Fibroblast of skin of abdomen (primary cell): ENCODE measurements at regions not wholly inside any gene's neighbourhood (a gene's known extent, or its start where the extent isn't known, plus 50 kb on each side); places are given as distances from the start of the nearest gene placed in this dataset.

Source experiments
- DNase-seq: peaks from one replicate; pipeline ENCODE4 v3.0.0-alpha.2; 2013

DNA sequence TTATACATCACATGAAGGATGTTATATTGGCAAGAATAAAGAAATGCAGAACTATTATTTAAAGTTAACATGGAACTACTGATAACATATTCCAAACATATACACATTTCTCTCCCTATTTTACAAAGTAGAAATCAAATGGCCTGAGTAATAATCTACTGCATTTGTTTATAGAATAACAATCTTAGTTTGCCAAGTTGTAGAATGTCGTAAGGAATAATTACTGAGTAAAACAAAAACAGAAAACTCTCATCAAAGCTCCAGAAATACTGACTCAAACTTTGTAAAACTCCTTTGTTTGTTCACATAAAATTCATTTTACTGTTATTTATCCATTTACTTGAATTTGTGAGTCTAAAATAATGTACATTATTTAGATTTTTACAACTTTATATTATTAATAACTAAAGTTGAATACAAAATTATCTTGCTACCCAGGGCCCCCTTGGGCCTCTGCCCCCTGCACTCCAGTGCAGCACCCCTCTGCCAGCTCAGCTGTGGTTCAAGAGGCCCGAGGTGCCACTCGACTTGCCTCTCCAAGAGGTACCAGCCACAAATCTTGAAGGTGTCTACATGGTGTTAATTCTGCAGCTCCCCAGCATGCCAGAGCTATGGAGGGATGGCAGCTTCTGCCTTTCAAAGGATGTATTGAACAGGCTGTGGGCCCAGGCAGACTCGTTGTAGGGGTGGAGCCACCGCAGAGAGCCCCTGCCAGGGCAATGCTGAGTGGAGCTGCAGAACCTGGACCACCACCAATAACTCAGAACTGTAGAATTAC, 2819.7 kb downstream of the PCDH9 start:
- DNase-seq, result no peak

DNA sequence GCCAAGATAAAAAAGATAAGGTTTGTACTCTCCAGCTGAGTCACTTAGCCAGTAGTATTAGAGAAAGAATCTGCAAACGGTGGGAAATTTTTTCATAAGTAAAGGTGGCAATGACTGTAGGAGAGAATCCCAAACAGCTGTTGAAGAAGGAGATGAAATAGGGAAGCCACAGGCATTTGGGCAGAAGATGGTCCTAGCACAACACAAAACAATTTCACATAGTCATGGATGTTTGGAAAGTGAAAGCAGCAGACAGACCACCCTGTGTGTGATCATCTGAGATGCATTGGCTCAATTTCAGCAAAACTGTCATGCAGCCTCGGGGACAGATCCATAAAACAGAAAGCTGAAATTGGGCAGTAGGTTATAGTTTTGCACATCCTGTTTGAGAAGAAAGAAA, 2832.4 kb downstream of the PCDH9 start:
- peak; percentile 42 for DNase-seq

- DNase-seq, result no peak
Observed at GRCh38 chr13:64377606-64378005, 2852.5 kb downstream of the PCDH9 start.

GRCh38 chr13:64371461-64371860, 2858.7 kb downstream of the PCDH9 start:
- DNase-seq, result no peak

DNA sequence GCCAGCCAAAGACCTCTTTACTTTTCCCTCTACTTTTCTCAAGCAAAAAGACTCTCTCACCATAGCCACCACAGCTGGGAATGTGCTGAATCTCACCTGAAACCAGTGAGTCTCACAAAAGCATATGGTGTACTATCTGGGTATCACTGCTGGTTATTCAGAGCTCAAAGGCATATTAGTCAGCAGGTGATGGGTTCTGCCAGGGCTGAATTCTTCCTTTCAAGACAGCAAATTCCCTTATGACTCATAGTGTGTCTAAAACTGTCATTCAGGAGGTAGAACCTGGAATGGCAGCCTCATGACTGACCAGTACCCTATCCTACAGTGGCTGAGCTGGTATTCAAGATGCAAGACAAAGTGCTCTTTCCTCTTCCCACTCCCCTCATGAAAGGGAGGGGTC, 2859.1 kb downstream of the PCDH9 start:
- peak; percentile 5 for DNase-seq

GRCh38 chr13:64369121-64369520, 2861.0 kb downstream of the PCDH9 start:
- peak; percentile 18 for DNase-seq

DNA sequence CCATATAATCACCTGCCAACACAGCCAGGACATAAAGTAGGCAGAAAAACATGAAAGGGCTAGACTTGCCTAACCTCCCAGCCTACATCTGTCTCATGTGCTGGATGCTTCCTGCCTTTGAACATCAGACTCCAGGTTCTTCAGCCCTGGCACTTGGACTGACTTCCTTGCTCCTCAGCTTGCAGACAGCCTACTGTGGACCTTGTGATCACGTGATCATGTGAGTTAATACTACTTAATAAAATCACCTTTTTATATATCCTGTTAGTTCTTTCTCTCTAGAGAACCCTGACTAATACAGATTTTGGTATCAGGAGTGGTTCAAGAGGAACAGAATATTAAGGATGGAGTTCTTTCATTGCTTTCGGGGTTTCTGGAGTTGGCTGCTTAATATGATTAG, 2867.6 kb downstream of the PCDH9 start:
- no peak for DNase-seq

DNA sequence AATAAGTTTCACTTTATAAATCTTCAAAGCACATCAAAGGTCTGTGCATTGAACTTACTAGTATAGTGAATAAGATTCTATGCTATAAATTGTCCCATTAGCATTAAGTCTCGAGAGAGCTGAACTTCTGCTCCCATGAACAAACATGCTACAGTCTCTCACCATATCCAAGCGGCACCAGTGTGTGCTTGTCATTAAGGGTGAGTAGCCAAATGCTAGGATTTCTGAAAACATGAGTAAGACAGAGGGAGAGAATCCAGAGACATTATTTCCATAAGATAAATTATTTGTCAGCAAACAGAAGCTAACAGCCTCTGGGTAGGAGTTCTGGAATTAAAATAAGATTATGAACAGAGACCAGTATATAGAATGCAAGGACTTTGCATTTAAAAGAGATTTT, 2882.5 kb downstream of the PCDH9 start:
- peak; percentile 26 for DNase-seq

GRCh38 chr13:64339373-64340063, 2890.6 kb downstream of the PCDH9 start:
- no peak for DNase-seq

DNA sequence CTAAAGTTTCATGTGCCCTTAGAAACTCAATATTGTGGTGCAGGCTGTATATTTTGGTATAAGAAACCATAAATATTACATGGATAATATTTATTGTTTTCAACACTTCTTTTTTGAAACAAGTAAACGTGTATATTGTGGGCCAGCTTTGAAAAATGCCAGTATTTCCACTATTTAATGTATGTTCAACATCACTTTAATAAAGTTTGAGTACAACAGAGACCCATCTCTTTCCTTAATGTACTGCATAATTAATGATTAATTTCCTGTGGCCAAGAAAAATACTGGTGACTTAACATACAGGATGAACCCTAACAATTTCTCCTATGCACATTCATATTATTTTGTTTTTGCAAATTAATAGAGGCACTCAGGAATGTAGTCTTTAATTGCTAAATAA, 2891.5 kb downstream of the PCDH9 start:
- DNase-seq, result no peak

DNA sequence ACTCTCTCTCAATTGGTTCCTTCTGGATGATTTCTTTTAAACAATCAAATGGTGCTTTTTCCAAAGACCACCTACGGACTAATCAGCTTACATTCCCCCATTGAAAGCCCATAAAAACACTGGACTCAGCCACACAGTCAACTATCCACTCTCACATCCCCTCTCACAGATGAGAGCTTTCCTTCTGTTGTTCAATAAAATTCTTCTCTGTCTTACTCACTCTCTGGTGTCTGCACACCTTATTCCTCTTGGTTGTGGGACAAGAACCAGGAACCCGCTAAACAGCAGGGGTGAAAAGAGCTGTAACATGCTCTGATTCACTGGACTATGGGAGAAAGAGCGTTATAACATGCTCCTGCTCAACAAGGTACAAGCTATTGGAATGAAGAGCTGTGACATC, 2896.2 kb downstream of the PCDH9 start:
- no peak for DNase-seq

DNA sequence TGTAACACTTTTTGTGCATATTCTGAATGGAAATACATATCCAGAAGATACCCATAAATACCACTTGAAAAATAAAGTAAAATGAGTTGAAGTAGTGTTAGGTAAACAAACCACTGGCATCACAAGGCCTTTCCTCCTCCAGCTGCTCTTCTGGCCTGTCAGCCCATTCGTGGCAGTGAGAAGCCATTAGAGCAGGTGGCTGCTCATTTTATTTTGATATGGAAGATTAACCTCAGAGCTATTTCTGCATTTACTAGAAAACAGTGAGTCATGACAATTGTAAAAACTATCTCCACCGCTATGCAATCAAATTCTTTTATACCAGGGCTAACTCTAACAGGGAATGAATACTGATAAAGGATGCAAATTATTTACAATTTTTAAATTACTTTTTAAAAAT, 2898.1 kb downstream of the PCDH9 start:
- DNase-seq, result no peak

- peak; percentile 21 for DNase-seq
Observed at GRCh38 chr13:64327505-64328194, 2902.5 kb downstream of the PCDH9 start.

DNA sequence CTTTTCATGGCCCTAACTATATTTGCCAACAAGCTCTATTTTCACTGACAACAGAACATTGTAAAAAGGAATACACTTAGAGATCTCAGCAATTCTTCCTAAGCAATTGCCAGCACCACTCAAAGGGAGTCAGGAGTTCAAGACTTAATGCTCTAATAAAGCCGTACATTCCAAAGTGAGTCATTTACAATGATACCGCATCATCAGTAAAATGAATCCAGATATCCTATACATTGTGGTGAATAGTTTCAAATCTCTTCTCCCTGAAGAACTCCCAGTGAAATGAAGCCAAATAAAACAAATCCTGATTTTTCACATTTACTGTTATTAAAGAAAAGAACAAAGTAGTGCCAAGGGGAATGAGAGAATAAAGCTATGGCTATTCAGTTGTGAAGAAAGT, 2898.7 kb upstream of the PCDH20 start:
- peak; percentile 83 for DNase-seq

DNA sequence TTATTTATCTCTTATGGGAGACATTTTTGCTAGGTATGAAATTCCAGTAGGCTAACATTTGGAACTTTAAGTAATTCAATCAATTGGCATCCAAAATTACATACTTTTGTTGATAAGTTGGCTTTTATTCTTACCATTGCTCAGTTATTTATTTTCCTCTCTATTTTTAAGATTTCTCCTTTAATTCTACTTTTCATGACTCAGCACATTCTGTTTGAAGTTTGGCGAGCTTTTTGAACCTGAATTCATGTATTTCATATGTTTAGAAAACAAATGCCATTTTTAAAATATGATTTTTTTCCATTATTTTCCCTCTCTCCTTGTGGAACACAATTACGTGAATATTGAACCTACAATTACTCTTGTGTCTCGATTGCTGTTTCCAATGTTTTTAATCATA, 2896.3 kb upstream of the PCDH20 start:
- no peak for DNase-seq

GRCh38 chr13:64311112-64311511, 2895.5 kb upstream of the PCDH20 start:
- no peak for DNase-seq

DNA sequence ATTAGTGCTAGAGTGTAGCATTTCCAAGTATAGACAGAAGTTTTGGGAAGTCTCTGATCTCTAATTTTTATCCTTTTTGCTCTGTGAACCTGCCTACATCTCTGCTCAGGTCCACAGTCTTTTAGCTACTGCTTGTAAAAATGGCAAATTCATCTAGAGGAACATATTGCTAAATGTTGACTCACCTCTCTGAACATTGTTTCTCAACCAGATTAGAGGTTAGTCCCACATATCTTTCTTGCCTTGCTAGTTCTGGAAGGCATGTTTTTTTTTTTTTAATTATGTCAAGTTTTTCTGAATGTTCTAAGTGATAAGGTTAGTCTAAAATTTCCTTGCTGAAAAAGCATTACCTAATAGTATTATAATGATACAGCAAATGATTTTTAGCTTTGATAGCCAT, 2889.6 kb upstream of the PCDH20 start:
- DNase-seq, result peak; percentile 37

DNA sequence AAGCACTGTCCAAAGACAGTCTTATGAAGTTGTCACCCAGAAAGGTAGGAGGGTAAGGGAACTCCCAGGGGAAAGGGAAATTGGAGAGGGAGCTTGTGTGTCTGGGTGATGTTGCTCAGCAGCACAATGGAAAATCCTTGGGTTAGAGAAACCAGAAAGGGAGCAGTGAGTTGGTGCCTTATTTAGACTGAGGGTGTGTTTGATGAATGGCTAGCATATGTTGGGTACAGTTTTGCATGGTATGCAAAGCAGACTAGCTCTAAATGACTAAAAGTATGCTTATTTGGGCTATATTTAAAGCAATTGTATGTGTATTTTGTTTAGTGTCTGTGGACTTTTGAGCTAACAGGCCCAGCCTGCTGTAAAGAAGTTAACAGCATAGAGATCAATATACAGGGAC, 2884.6 kb upstream of the PCDH20 start:
- no peak for DNase-seq

- no peak for DNase-seq
Observed at GRCh38 chr13:64293923-64294322, 2878.3 kb upstream of the PCDH20 start.

DNA sequence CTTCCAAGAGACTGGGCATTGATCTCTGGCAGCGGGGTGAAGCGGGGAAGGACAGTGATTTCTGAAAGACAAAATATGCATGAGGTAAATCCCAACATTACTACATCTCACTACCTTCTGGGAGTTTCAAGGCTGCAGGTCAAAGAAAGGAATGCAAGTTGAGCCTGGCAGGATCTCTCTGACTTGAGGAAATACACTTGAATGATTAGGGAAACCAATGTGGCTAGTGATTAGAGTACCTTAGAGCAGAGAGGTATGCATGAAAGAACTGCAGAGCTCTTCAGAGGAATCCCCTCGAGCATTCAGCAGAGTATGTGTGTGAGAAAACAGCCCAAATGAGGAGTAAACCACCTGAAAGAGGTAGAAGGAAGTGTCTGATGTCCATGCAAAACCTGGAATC, 2874.1 kb upstream of the PCDH20 start:
- DNase-seq, result no peak

DNA sequence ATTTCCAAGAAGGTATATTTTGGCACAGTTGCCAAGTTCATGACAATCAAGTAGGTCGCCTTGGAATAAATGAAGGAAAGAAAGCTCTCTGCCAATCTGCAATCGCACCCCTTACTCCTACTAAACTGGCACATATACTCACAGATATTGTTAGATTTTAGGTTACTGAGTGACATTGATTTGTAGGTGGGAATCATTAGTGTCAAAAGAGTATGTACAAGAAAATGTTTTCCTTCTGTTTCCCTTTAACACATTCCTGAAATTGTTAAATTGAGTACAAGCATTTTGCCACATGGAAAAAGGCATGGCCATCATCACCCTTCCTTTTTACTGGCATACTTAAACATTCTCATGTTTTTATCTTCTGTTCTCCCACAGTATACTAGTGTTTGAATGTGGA, 2868.3 kb upstream of the PCDH20 start:
- peak; percentile 15 for DNase-seq

DNA sequence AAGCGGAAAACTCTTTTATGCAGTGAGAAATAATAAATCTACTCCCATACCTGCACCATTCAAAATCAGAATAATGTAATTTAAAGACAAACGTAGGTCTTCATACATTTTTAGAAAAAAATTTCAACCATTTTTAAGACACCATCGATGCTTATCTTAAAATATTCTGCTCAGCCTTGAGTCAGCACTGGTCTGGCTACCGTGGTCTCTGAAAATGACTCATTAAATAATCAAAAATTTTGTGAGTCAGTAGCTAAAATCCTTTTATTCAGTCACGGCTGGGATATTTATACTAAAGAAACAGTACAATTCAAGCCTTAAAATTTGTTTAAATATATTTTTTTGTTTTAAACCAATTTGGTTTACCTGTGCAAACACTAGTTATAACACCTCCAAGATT, 2862.8 kb upstream of the PCDH20 start:
- DNase-seq, result peak; percentile 76

DNA sequence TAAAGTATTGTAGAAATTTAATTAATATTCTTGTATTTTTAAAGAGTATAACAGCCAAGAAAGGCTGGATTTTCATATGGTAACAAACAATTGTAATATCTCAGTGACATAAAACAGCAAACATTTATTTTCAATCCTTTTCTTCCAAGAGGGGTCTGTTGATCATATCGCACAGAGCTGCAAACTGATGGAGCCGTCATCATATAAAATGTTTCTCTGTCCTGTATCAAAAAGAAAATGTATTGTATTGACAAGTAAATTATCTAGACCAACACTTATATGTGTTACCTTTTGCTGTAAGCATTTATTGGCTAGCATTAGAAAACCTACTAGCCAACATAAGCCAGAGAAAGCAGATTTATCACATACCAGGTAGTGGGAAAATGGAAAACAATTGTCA, 2861.4 kb upstream of the PCDH20 start:
- DNase-seq, result no peak

DNA sequence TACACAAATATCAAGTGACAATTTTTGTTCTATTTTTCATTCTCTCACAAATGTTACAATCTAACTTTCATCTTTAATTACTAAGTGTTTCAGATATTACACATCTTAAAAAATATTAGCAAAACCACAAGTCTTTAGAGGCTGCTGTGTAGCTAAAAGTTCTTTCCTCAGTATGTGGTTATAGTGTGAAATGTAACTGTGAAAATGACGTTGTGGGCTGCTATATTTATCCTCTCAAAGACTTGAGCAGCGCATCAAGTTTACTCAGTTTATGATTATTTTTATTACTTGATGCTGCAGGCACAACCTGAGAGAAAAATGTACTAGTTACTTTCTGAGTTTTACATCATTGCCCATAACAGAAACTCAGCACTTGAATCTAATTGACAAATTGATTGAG, 2860.6 kb upstream of the PCDH20 start:
- DNase-seq, result no peak
